Activated T-helper 1 cell treated with Interleukin-2 at 50 U/mL for 16 hours (primary cell): ENCODE measurements at regions not wholly inside any gene's neighbourhood (a gene's known extent, or its start where the extent isn't known, plus 50 kb on each side); places are given as distances from the start of the nearest gene placed in this dataset.
"Not testable (repeated sequence)": the region's sequence is repeated elsewhere in the genome, so short reads cannot be mapped to it uniquely, and the experiment has no call there.

Source experiments
- DNase-seq: peaks from one replicate; pipeline ENCODE4 v3.0.0-alpha.2; 2020; ENCODE audit warnings: low read depth

DNA sequence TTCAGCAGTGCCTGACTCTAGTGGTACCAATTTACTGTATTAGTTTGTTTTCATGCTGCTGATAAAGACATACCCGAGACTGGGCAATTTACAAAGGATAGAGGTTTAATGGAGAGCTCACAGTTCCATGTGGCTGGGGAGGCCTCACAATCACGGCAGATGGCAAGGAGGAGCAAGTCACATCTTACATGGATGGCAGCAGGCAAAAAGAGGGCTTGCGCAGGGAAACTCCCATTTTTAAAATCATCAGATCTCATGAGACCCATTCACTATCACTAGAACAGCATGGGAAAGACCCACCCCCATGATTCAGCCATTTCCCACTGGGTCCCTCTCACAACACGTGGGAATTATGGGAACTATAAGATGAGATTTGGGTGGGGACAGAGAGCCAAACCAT is 243.7 kb upstream of the KLF3 start:
- DNase-seq = not testable (repeated sequence)

DNA sequence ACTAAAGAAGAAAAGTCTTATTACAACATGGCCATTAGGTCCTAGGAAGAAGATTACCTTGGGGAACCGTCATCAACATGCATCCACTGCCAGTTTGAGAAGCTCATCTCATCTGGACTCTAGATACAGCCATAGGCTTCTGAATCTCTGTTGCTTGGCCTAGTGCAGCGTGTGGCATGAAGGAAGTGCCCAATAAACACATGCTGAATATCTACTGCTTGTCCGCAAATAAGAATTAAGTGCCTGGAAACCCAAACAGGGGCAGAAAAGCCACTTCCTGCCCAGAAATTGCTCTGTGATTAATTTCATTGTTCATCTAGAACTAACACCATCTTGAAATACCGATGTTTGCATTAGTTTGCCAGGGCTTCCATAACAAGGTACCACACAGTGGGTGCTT is 241.1 kb upstream of the KLF3 start:
- DNase-seq = no peak

DNA sequence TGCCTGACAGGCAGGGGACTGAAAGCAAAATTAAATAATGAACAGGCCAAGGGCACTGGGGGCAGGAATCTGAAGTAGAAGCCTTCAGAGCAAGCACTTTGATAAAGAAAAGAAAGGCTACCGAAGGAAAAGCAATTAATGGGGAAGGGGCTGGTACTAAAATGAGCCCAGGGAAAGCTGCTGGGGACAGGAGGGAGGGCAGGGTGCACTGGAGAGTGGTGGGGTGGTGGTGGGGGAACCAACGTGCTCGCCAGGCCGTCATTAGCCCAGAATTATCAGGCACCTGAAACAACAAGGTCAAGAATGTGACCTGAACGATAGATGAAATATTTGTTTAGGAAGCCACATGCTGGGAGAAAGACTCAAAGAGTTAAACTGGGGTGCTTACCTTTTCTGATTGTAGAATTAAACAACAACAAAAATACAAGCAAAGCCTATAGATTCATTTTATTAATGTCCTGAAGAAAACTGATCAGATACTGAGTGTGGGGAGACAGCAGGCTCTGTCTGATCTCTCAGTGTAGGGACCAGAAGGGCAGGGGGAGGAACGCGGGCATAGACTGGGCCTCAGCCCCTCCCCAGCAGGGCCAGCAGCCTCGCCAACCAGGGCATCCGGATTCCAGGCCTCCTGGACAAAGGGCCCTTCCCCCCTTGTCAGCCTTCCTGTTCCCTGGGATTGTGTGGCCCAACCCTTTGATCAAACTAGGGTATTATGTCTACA is 239.7 kb upstream of the KLF3 start:
- DNase-seq = no peak

DNA sequence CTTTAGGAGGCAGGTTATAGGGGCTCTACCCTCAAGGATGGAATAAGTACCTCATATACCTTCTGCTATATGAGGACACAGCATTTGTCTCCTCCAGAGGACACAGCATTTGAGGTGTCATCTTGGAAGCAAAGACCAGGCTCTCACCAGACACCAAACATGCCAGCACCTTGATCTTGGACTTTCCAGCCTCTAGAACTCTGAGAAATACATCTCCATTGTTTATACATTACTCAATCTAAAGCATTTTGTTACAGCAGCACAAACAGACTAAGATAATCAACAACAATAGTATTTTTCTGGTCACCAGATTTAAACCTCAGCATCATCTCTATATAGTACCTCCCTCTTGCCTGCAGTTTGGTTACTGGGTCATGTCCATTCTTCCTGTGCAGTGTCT is 237.5 kb upstream of the KLF3 start:
- no peak for DNase-seq

DNA sequence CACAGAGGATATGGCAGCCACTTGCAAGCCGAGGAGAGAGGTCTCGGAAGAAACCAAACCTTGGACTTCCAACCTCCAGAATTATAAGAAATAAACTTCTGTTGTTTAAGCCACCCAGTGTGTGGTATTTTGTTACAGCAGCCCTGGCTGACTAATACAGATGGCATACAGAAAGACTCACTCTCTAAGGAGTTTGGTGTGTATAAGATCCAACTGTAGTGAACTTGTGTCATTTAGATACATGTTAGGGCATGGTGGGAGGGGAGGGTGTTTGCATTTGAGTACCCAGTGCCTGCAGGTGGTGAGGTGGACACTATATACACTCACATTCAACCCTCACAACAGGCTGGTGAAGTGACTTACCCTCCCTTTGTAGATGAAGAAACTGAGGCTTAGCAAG is 233.2 kb upstream of the KLF3 start:
- DNase-seq = no peak

DNA sequence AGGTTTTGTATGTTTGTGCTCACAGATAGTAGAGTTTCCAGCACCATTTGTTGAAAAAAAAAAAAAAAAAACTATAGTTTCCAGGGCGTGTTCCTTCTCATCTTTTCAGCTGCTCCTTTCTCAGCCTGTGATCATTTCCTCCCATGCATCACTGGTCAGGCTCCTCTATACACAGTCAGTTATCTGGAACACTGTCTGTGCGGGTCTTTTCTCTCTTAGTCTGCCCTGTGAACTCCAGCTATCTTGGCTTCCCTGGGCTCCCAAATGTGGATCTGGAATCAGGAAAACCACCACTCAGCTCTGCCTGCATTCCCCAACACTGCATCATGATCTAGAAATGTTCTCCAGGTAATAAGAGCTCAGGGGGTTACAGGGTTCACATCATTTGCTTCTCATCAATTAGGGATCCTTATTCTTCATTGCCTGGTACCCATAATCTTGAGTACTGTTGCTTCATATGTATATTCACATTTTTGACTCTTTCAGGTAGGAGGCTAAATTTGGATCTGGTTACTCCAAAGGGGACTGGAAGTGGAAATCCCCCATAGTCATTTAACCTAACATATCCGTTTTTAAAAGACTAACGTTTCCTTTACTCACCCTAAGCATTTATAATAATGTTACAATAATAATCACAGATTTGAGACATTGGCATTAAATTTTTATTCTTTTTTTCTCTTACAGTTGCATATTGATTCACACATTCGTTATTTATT is 221.8 kb upstream of the KLF3 start:
- DNase-seq = no peak

DNA sequence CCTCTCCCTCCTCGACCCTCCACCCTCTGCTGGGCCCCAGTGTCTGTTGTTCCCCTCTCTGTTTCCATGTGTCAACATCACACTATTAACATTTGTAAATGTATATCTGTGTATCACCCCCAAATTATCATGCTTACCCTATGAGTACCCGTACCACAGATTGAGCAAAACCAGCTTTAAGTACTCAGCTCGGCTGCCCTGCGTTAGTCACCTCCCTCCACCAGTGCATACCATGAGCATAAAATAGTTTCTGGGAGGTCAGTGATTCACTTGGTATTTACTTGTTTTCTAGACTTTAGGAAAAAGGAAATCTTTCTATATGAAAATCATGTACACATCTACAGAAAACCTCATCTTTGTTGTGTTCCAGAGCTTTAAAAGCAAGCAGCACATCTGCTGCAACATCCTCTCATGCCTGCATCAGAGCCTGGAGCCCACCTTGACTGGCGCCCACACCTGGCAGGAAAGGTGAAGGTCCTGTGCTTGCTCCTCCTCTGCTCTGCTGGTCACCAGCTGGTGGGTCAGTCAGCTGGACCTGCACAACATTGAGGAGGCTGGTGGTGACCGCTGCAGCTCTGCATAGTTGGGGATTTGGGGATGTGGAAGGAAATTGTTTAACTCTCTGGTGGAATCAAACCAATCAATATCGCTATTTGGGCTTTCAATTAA is 214.4 kb upstream of the KLF3 start:
- no peak for DNase-seq

DNA sequence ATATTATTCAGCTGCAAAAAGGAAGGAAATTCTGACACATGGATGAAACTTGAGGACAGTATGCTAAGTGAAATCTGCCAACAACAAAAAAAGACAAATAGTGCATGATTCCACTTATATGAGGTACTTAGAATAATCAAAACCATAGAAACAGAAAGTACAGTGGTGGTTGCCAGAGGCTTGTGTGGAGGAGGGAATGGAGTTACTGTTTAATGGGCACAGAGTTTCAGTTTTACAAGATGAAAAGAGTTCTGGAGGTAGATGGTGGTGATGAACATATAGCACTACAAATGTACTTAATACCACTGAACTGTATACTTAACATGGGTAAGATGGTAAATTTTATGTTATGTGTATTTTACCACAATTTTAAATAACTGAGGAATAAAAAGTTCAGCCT is 212.0 kb upstream of the KLF3 start:
- DNase-seq = no peak

DNA sequence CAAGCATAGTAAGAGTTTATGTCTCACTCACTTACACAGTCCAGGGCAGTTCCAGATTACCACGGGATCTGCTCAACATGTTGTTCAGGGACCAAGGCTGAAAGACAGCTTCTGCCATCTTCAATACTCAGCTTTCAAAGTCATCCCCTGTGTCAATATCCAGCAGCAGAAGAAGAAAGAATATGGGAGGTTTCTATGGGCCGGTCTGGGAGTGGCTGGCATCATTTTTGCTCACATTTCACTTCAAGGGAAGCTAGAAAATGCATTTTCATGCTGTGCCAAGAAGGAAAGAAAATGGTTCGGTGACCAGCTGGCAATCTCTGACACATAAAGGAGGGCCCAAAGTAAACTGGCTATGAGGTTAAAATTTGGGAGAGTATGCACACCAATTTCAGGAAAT is 211.5 kb upstream of the KLF3 start:
- no peak for DNase-seq

DNA sequence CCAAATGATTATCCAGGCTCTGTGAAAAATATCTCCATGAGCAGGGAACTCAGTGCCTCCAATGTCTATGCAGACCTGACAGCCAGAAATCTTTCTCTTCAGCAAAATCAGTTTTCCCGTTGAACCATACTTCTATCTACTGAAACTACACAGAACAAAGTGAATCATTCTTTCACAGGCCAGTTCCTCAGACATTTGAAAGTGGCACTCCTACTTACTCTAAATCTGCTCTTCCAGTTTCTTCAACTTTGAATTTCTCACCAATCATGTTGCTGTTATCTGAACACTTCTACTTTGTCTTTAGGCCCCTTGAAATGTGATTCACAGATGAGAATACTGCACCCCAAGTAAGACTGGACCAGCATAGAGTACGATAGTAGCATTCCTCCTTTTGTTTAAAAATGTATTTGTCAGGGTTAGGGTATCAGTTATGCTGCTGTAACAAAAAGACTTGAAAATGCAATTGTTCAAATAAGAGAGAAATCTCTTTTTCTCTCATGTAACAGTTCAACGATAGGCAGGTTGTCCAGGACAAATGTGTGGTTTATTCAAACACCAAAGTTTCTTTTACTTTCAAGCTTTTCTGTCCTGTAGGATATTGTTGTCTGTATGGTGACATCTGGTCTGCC is 210.6 kb upstream of the KLF3 start:
- no peak for DNase-seq

DNA sequence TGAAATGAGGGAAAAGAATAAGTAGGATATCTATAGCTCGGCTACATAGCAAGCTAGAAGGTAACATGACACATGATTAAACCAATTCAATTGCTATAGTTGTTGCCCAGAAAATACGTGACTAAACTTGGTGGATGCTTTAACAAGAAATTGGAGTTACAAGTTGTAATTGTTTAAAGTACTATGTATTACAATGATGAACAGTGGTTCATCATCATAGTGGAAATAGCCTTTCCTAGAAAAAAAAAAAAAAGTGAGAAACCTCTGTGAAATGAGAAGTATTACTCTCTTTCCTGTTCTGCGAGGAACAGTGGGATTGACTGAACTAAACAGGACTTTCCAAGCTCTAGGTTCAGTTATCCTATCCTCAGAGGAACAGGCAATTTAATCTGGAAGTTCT is 209.7 kb upstream of the KLF3 start:
- DNase-seq = no peak

DNA sequence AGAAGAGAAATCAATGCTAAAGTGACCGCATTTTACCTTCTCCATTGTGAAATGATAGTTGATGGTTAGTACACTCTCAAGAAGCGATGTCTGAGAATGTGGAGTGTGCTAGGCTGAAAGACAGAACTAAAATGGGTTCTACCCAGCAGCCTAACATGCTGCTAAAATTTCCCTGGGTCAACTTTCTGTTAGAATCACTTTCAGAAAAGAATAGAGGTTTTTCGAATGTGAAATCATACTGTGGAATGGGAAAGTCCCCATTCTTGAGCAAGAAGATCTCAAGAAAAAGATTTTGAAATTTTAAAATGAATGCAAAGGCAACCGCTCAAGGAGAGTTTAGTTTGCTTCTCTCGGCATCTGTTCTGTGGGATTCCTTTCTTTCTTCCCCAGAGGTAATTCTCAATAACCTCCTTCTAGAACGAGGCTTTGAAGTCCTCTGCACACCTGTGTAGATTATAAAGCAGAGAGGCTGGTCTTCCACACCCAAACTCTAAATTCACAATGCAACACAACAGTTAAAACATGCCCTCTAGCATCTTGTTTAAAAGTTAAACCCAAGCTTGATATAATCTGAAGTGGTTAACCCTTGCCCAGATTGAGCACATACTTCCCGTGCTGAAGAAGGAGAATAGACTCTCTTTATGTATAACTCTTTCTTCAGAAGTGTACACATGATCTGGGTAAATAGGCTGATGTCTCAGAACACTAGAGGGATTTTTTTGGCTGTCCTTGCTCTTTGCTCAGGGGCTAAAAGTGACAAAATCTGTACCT is 208.7 kb upstream of the KLF3 start:
- DNase-seq = no peak

DNA sequence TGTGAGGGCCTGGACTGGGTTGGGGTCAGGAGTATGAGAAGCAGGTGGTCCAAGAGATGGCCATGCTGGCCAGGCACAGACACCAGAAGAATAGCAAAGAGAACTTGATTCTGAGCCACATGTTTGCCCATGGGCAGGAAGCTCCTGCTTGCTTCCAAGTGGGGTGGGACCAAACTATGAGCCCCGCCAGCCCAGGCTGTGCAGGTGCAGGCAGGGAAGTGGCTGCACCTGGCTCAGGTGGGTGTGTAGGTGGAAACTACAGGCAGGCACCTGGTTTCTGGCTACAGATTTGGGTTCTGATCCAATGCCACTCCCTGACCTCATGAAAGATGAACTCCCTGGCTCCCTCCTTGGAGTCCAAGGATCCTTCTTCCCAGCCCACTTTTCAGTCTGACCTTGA is 207.9 kb upstream of the KLF3 start:
- no peak for DNase-seq

DNA sequence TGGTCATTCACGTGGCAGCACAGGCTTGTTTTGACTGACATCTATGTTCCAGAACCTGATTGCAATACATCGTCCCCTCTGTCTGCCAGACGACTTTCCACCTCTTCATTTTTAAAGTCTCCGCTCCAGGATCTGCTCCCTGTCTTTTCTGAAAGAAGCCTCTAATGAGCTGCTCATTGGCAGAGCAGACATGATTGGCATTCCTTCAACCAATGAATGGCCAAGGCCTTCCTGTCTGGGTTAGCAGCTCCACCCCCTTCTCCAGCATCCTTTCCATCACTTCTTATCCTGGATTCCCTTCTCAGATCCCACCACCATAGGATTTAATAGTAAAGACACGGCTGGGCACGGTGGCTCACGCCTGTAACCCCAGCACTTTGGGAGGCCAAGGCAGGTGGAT is 202.7 kb upstream of the KLF3 start:
- no peak for DNase-seq

DNA sequence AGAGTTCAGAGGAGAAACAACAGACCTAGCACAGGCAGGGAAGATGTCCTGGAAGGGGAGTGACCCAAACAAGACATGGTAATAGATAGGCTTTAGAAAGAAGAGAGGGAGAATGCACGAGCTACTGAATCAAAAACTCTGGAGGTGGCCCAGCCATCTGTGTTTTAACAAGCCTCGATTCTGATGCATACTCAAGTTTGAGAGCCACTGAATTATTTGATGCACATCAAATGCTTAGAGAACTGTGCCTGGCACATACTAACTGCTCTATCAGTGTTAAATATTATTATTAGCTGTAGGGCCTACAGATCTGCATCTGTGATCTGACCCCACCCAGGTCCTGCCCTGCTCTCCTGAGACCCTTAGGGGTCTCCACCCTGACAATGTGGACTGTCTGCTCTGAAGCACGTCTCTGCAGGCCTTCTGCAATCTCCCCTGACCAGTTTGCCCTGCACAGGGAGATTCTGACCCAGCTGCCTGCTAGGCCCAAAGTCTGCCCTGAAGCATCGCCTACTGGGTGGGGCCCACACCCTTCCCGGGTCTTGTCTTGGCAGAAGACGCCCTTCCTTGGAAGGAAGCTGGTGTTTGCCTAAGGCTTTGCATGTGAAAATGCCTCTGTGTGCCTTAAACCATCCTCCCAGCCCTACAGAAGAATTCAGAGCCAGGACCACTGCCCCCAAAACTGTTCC is 201.5 kb upstream of the KLF3 start:
- no peak for DNase-seq

DNA sequence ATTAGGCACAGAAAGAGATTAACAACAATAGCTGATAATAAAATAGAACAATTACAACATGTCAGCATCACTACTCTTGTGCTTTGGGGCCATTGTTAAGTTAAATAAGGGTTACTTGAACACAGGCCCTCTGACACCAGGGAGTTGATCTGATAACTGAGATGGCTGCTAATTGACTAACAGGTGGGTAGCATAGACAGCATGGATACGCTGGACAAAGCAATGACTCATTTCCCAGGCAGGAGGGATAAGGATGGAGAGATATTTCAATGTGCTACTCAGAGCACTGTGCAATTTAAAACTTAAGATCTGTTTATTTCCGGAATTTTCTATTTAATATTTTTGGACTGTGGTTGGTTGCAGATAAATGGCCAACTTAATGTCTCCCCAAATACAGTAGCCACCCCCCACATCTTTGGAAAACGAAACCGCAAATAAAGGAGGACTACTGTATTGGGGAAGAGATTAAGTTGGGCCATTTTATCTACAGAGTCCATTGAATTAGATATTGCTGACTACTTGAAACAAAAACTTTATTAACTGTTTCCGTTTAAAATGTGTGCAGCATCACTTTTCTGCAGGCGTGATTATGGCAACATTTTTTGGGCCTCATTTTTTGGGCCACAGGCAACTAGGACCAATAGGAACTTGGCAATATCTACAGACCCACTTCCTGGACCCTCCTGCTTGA is 200.6 kb upstream of the KLF3 start:
- DNase-seq = no peak

DNA sequence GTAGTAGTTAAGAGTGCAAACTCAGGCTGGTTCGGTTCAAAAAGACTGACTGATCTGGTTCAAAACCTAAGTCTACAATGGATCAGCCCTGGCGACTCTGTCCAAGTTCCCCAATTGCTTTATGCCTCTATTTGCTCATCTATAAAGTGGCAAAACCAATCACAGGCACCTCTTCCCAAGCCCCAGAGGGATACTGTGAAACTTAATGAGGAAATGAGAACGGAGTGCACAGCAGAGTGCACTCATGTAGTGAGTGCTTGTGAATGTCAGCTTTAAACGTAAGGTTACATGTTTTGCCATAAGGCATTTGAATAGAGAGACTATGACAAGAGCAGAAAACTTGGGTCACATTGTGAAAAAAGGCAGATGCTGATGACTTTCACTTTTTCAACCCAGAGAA is 199.7 kb upstream of the KLF3 start:
- DNase-seq = no peak

DNA sequence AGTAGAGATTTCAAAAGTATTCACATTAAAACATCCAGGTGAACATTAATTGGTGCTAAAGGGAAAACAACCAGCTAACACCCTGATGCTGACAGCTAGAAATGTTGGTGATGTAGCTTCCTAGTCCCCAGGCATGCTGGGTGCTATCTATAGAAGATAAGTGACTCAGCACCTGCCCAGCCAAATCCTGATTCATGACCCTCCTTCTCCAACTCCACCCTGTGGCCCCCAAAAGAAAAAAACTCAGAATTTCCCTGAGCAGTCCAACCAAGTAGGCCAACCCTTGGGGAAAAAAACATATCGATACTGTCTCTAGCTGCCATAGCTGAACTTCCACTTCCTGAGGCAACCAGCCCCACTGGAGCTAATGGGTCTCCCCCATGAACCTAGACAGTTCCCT is 197.6 kb upstream of the KLF3 start:
- no peak for DNase-seq

DNA sequence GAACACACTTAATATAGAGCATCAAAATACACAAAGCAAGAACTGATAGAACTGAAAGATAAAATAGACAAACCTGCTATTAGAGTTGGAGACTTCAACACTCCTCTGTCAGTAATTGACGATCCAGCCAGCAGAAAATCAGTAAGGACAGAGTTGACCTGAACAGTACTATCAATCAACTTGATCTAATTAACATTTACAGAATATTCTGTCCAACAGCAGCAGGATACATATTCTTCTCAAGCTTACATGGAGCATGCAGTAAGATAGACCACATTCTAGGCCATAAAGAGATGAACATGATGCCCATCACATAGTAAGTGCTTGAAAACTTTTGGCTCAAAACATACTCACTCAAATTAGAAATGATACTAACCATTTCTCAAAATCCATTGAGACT is 196.7 kb upstream of the KLF3 start:
- no peak for DNase-seq

DNA sequence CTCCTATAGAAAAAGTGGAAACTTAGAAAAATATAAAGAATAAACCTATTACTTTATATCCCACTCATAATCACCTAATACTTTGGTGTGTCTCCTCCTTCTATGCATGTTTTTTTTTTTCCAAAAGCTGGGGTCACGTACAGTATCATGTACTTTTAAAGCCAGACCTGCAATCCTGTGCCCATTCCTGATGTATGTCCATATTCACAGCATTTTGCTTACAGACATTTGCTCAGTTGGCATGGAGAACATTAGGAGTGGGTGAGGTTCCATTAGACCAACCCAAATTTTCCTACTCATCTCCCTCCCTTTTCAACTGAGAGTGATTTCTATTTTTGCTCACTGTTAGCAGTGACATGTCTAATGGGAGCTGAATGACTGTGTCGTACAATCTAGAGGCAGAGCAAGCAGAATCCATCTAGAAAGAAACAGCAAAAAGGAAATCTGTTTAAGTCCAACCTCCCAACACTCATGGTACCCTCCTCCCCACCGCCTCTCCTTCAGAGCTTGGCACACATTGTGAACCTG is 195.6 kb upstream of the KLF3 start:
- no peak for DNase-seq

DNA sequence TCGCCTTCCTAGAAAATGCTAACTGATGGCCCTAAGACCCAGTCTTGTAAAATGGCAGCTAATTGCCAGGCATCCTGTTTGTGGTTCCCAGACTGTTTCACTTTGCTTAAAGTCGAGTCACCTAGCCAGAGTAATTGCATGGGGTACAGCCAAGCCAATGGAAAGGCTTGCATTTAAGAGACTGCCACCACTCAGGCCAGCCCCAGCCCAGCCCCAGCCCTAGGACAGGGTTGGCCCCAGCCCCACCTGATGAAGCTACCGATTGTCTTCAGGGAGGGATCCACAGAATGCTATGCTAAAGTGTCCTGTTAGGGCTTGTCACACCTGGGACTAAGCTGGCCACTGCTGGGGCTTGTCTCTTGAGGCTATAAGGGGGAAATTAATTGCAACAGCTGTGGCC is 194.6 kb upstream of the KLF3 start:
- no peak for DNase-seq
